ENCODE measurements at regions not wholly inside any gene's neighbourhood (a gene's known extent, or its start where the extent isn't known, plus 50 kb on each side); places are given as distances from the start of the nearest gene placed in this dataset.

GRCh38 chr2:150601280-150602038 lies 114.0 kb upstream of the RND3 start:
- TF ChIP-seq, protein P1, sequence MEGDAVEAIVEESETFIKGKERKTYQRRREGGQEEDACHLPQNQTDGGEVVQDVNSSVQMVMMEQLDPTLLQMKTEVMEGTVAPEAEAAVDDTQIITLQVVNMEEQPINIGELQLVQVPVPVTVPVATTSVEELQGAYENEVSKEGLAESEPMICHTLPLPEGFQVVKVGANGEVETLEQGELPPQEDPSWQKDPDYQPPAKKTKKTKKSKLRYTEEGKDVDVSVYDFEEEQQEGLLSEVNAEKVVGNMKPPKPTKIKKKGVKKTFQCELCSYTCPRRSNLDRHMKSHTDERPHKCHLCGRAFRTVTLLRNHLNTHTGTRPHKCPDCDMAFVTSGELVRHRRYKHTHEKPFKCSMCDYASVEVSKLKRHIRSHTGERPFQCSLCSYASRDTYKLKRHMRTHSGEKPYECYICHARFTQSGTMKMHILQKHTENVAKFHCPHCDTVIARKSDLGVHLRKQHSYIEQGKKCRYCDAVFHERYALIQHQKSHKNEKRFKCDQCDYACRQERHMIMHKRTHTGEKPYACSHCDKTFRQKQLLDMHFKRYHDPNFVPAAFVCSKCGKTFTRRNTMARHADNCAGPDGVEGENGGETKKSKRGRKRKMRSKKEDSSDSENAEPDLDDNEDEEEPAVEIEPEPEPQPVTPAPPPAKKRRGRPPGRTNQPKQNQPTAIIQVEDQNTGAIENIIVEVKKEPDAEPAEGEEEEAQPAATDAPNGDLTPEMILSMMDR (IDR thresholded peaks at IDR 0.05 in 2 of 3, conservative IDR thresholded peaks at IDR 0.05 in 1 of 3; ENCODE audit: borderline replicate concordance in 1 of 3, insufficient read depth in 1 of 3, low read depth in 2 of 3, low read length in 2 of 3): no peak
- TF ChIP-seq ATF3 (IDR thresholded peaks at IDR 0.05) (no peak), POLR2A (IDR thresholded peaks at IDR 0.05; ENCODE audit: borderline replicate concordance, extremely low read depth, insufficient read depth, insufficient read length) (no peak), EZH2 (IDR thresholded peaks at IDR 0.05) (no peak), POLR2AphosphoS5 (IDR thresholded peaks at IDR 0.05; ENCODE audit: low read depth, low read length) (no peak), ZBTB33 (IDR thresholded peaks at IDR 0.05; ENCODE audit: extremely low read depth, insufficient replicate concordance, low read length) (no peak), ZFX (IDR thresholded peaks at IDR 0.05) (no peak)
